HEK293 (cell line): ENCODE measurements at regions not wholly inside any gene's neighbourhood (a gene's known extent, or its start where the extent isn't known, plus 50 kb on each side); places are given as distances from the start of the nearest gene placed in this dataset.

Experiments used
- ZNF146 ChIP-seq: fragments of 450-650 bp; formaldehyde crosslinking; IDR thresholded peaks from 2 replicates; pipeline ENCODE4 v1.5.1; 2016; ENCODE audit warnings: missing biosample characterization, missing genetic modification characterization
- ZNF302 ChIP-seq: fragments of 450-650 bp; formaldehyde crosslinking; IDR thresholded peaks from 2 replicates; pipeline ENCODE4 v1.5.1; 2016; ENCODE audit warnings: missing biosample characterization, missing genetic modification characterization, low read depth
- ZNF610 ChIP-seq: fragments of 450-650 bp; formaldehyde crosslinking; IDR thresholded peaks from 2 replicates; pipeline ENCODE4 v1.5.1; 2016; ENCODE audit warnings: missing biosample characterization, missing genetic modification characterization, borderline replicate concordance
- ZNF629 ChIP-seq: fragments of 450-650 bp; formaldehyde crosslinking; IDR thresholded peaks from 2 replicates; pipeline ENCODE4 v1.5.1; 2017; ENCODE audit warnings: missing biosample characterization, missing genetic modification characterization
- ZNF76 ChIP-seq: fragments of 450-650 bp; formaldehyde crosslinking; IDR thresholded peaks from 2 replicates; pipeline ENCODE4; 2016; ENCODE audit warnings: low read depth, missing biosample characterization, missing genetic modification characterization, borderline replicate concordance

- TF ChIP-seq ZNF610 (tag by site-specific recombination) = no peak
- no peak for TF ChIP-seq ZNF76 (tag by site-specific recombination)
- TF ChIP-seq ZNF146 (tag by site-specific recombination) = no peak
- no peak for TF ChIP-seq ZNF302 (tag by site-specific recombination)
- TF ChIP-seq ZNF629 (tag by site-specific recombination) = no peak
Measured at GRCh38 chr12:115837220-115837619, 440.3 kb downstream of the MED13L start.
